HG02938 (cell line): ENCODE measurements at regions not wholly inside any gene's neighbourhood (a gene's known extent, or its start where the extent isn't known, plus 50 kb on each side); places are given as distances from the start of the nearest gene placed in this dataset.
"Not testable (repeated sequence)": the region's sequence is repeated elsewhere in the genome, so short reads cannot be mapped to it uniquely, and the experiment has no call there.

ENCODE experiments used
- ATAC-seq: cut with Tn5 transposase; IDR thresholded peaks from one replicate; pipeline ENCODE4 v1.9.1; 2021; ENCODE audit warnings: mild to moderate bottlenecking, moderate library complexity; ENCODE audit not compliant: unreplicated experiment

GRCh38 chr1:98147280-98147679 lies 226.4 kb upstream of the DPYD start:
- ATAC-seq = no peak

DNA sequence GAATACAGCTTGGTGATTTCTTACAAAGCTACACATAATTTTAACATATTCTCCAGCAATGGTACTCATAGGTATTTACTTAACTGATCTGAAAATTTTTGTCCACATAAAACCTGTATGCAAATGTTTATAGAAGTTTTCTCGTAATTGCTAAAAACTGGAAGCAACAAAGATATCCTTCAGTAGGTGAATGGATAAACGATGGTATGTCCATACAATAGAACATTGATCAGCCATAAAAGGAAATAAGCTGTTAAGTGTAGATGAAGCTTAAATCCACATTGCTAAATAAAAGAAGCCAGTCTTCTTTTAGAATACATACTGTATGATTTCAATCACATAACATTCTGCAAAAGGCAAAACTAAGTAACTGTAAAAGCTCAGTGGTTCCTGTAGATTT lies 224.8 kb upstream of the DPYD start:
- ATAC-seq = no peak

- ATAC-seq = no peak
Observed at GRCh38 chr1:98143403-98143802, 222.6 kb upstream of the DPYD start.

GRCh38 chr1:98133131-98133530 lies 212.3 kb upstream of the DPYD start:
- no peak for ATAC-seq

DNA sequence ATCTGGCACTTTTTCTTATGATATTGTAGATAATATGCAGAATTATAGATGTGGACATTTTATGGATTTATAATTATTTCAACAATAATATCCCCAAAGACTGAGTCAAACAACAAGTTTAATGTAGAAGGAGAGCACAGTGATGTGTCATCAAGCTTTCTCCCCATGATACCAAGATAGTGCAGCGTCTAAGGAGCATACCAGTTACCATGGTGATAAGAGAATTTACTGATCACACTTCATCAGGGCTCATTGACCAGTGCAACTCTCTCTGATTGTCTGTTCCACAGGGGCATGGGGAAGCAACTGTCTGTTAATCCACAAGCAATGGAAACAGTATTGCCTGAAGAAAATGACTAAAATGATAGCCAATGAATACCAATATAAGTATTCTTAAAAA lies 209.6 kb upstream of the DPYD start:
- ATAC-seq = no peak

DNA sequence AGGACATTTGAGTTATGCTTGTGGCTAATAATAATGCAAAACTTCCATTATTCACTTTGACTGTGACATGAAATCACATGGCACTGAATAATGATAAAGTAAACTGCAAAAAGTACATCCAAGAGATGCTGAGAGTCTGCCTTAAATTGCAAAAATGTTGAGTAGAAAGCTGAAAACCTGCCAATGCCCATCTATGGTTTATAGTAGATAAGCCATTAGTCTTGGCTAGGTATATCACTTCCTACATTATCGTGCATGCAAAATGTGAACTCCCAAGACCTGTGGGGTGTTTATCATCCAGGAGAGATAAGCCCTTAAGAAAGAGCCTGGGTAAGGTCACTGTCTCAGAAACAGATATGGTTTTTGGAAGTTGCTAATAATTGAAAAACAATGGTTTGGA lies 208.7 kb upstream of the DPYD start:
- ATAC-seq = no peak

GRCh38 chr1:98126740-98127139 lies 205.9 kb upstream of the DPYD start:
- ATAC-seq = no peak

- no peak for ATAC-seq
Observed at GRCh38 chr1:98121646-98122045, 200.8 kb upstream of the DPYD start.

- no peak for ATAC-seq
Observed at GRCh38 chr1:98119796-98120195, 199.0 kb upstream of the DPYD start.

DNA sequence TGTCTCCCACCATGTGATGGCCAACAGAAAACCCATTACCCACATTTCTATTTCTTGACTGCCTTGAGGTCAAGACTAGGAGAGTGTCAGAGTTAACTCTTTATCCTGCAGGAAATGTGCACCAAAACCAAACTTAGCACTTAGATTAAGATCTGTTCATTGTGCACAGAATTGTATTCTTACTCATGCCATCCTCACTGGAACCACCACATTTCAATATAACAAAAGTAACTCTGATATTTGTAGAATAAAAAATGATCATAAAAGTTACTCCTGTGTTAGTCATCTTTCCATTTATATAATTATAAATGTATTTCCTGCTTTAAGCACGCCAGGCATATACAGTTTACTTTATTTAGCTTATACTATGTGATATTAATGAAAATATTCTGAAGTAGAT lies 193.0 kb upstream of the DPYD start:
- ATAC-seq = no peak

DNA sequence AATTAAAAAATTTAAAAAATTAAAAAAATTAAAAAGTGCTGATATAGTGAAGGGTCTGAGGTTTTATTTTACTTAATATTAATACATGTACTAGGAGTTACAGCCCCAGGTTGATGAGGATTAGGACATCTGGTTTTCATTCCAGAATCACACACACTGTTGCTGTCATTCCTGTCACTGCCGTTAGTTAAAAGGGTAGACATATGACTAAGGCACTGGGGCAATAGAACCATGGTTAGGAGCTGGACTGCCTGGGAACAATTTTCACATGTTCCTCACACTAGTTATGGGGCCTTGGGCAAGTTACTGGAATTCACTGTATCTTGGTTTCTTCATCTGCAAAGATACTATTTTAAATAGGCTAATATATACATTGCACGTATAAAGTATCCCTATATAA lies 191.8 kb upstream of the DPYD start:
- ATAC-seq = no peak

- ATAC-seq = no peak
Observed at GRCh38 chr1:98110674-98111073, 189.8 kb upstream of the DPYD start.

GRCh38 chr1:98108378-98108777 lies 187.5 kb upstream of the DPYD start:
- ATAC-seq = not testable (repeated sequence)

GRCh38 chr1:98107256-98107655 lies 186.4 kb upstream of the DPYD start:
- no peak for ATAC-seq

GRCh38 chr1:98104289-98104688 lies 183.5 kb upstream of the DPYD start:
- no peak for ATAC-seq

- no peak for ATAC-seq
Observed at GRCh38 chr1:98103617-98104285, 182.9 kb upstream of the DPYD start.

DNA sequence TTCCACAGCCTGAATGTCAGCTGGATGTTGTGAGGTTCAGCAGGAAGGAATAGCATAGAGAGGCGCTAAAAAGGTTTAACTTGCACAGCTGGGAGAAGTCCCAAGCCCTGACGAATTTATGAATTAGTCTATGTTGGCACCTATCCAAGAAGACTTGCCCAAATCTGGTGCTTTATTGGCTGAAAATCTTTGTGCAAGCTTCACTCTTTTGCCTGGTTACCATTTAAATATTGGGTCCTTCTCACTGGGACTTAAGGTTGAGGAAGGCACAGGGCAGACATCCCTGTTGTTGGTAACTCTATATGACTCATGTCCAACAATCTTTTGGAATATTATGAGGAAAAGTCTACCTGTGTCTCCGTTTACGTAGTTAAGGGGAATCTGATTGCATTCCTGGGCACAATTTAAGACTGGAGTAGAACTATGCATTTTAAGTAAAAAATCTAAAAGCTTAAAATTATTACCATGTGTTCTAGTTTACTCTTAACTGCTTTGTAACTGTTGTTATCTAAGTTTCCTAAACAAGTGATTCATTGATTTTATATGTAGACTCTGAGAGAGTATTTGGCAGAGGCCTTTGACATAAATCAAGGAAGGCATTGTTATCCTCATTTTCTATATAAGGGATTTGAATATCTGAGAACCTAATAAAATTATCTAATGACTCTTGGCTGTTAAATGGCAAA lies 181.7 kb upstream of the DPYD start:
- no peak for ATAC-seq

GRCh38 chr1:98101364-98101763 lies 180.5 kb upstream of the DPYD start:
- ATAC-seq = no peak

- ATAC-seq = no peak
Observed at GRCh38 chr1:98099501-98099900, 178.7 kb upstream of the DPYD start.

DNA sequence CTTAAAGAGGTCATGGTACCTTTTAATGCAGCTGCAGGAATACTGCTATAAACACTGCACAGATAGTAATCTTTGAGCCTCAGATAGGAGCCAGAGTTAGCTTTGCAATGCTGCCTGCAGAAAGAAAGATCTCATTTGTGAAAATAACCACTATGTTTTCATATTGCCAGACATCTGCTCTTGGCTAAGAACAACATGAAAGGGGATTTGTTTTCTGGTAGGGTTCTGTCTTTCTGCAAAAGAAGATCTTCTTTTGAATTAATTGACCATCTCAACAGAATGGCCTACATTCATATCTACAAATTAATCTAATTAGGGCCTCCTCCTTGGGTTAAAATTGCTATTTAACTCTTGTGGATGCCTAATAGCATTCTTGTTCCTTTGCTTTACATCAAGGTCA lies 177.6 kb upstream of the DPYD start:
- ATAC-seq = no peak

DNA sequence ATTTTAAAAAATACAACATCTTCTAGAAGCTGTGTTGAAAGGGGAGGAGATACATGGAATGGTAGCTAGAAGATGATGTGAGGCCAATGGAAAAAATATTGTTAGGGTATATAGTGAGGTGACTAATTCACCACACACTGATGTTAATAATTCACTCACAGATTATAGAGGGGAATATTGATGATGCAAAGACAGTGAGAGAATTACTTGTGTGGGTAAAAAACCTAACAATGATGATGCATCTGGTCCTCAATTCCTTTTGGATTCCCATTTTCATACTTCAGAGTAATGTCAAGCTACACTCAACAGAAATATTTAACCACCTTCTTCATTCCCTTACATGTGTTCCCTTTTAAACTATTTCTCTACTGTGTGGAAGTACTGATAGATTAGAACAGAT lies 169.5 kb upstream of the DPYD start:
- ATAC-seq = no peak

GRCh38 chr1:98088381-98088780 lies 167.5 kb upstream of the DPYD start:
- ATAC-seq = no peak
